Activated CD4-positive, CD25-positive, alpha-beta regulatory T cell treated with anti-CD3 and anti-CD28 coated beads, Interleukin-2, amount 50 U/mL, for 24 hours (primary cell): ENCODE measurements at regions not wholly inside any gene's neighbourhood (a gene's known extent, or its start where the extent isn't known, plus 50 kb on each side); places are given as distances from the start of the nearest gene placed in this dataset.
"Not testable (repeated sequence)": the region's sequence is repeated elsewhere in the genome, so short reads cannot be mapped to it uniquely, and the experiment has no call there.

Experiments used
- ATAC-seq, 2 donors: fragments of 150-1000 bp; cut with Tn5 transposase; one replicate each; pipeline ENCODE4 v1.10.0; 2021; ENCODE audit warnings: mild to moderate bottlenecking in 1 of 2, moderate library complexity in 1 of 2

DNA sequence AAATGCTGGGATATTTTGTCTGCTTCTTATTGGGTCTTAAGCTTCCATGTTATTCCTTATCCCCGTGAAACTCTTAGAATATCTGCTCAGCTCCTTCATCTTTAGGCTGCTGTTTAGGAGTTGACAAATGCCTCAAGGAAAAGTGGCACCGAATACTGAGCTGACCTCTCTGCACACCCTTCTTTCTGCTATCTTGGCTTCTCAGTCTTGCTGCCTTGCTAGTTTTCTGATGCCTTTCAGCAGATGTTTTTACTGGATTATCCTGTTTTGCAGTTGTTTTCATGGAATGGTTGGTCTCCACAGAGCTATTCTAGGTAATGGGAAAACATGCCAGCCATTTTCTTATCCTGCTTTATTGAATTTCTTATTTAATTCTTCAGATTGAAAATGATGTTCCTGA is 86.3 kb downstream of the GYPE start:
- no peak for ATAC-seq

GRCh38 chr4:143817866-143818265 is 87.5 kb downstream of the GYPE start:
- ATAC-seq: not testable (repeated sequence)

DNA sequence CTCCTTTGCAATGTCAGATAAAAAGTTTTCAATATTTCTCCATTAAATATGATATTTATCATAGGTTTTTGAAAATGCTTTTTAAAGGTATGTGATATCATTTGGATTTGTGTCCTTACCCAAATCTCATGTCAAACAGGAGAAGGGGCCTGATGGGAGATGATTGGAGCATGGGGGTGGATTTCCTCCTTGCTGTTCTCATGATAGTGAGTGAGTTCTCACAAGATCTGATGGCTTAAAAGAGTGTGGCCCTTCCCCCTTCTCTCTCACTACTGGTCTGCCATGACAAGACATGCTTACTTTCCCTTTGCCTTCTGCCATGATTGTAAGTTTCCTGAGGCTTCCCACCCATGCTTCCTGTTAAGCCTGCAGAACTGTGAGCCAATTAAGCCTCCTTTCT is 90.0 kb downstream of the GYPE start:
- ATAC-seq: not testable (repeated sequence)

DNA sequence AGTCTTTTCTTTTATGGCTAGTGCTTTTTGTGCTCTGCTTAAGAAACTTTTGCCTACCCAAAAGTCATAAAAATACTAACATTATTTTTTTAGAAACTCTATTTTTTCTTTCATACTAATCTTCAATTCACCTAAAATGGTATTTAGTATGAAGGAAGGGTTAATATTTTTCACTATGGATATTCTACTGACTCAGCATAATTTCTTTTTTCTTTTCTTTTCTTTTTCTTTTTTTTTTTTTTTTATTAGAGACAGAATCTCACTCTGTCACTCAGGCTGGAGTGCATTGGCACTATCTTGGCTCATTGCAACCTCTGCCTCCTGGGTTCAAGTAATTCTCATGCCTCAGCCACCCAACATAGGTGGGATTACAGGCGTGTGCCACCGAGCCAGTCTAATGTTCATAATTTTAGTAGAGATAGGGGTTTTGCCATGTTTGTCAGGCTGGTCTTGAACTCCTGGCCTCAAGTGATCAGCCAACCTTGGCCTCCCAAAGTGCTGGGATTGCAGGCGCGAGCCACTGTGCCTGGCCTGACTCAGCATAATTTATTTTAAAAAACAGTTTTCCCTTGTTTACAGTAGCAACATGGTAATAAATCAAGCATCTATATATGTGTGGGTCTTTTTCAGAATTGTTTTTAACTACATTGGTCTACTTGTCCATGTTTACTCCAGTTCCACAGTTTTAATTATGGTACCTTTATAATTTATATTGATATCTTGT is 91.8 kb downstream of the GYPE start:
- not testable (repeated sequence) for ATAC-seq

DNA sequence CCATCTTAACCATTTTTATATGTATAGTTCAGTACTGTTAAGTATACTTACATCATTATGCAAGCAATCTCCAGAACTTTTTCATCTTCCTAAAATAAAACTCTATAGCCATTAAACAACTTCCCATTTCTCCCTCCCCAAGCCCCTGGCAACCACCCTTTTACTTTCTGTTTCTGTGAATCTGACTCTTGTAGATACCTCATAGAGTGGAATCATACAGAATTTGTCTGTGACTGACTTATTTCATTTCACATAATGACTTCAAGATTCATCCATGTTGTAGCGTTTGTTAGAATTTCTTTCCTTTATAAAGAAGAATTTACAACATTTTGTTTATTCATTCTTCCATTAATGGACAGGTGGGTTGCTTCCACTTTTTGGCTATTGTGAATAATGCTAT is 91.2 kb upstream of the FREM3 start:
- ATAC-seq: not testable (repeated sequence)

- not testable (repeated sequence) for ATAC-seq
These were observed 90.0 kb upstream of the FREM3 start for GRCh38 chr4:143790425-143790824.

GRCh38 chr4:143789618-143790017 is 89.1 kb upstream of the FREM3 start:
- ATAC-seq: not testable (repeated sequence)

DNA sequence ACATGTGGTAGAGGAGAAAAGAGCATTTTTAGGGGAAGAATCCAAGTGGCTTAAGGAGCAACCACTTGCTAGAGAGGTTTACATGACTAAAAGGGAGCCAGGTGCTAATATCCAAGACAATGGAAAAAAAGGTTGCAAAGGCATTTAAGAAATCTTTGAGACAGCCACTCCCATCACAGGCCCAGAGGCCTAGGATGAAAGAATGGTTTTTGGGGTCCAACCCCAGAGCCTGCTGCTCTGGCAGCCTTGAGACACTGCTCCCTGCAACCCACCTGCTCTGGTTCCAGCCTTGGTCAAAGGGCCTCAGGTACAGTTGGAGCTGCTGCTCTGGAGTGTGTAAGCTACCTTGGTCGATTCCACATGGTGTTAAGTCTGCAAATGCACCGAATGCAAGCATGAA is 84.1 kb upstream of the FREM3 start:
- ATAC-seq: no peak

GRCh38 chr4:143782521-143782920 is 82.0 kb upstream of the FREM3 start:
- ATAC-seq: no peak

DNA sequence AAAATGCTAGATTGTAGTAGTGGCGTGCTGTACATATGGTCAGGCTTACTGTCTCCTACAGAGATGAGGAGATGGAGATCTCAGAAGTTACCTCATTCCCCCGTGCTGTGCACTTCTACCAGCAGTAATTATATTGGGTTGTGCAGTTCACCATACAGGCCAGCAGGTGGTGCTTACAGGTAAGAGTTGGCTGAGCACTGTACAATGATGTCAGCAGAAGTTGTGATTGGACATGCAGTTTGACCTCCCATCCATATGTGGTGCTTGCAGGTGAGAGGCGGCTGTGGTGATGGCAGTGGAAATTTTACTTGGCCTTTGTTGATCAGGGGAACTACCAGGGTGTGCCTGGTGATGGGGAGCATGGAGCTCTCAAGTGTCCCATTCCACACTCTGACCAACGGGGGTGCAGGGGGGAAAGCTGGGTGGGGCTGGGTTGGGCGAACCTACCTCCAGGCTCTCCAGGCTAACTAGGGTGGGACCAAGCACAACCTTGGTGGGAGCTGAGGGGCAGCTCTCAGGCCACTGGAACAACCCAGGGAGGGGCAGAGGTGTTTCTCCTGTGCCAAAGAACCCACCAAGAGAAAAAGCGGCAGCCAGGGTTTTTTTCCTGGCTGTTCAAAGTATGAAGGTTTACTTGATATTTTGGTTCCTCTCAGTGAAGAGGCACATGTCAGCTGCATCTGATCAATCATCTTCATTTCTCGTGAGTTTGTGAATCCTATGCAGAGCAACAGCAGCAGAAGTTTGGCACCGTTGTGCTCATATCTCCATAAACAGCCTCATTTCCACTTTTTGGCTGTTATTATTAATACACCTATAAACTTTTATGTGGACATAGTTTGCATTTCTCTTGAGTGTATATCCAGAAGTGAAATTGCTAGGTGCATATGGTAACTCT is 73.8 kb upstream of the FREM3 start:
- ATAC-seq: peak in 1 of 2 donors; percentile 86

GRCh38 chr4:143771269-143771668 is 70.8 kb upstream of the FREM3 start:
- ATAC-seq: no peak

DNA sequence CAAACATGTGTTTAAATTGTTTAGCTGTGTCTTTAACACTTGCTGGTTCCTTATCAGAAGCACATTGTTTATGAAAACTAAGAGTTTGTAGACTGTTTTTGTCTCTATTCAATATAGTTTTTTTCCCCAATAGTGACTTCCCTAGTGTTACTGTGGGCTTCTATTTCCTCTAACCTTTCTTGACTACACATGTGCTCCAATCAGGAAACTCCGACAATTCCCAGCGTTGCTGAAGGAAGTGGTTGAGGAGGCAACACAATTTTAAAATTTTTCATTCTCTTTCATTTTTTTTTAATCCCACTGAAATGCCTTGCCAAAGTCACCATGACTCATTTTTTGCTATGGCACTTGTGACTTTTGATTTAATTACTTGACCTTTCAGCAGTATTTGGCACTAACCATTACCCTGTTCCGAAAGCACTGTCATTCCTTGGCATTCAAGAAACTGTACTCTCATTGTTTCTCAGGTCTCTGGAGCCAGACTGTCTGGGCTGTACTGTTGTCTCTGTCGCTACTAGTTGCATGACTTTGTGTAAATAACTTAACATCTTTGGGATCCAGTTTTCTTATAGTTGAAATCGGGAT is 67.6 kb upstream of the FREM3 start:
- no peak for ATAC-seq

DNA sequence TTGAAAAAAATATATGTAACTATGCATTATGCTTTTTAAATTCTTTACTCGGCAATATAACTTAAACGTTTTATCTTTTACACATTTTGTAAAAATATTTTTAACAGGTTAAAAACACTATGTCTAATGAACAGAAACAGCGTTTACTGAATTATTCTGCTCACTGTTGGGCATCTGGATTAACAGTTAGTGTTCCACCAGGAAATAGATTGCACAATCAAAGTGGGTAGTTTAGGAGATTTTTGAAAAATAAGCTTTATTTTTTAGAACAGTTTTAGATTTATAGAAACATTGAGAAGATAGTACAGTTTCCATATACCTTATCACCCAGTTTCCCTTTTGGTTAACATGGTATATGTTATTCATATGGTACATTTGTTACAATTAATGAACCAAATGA is 63.1 kb upstream of the FREM3 start:
- no peak for ATAC-seq

- no peak for ATAC-seq
These were observed 62.0 kb upstream of the FREM3 start for GRCh38 chr4:143762511-143762910.
